SK-N-SH (cell line): ENCODE measurements at regions not wholly inside any gene's neighbourhood (a gene's known extent, or its start where the extent isn't known, plus 50 kb on each side); places are given as distances from the start of the nearest gene placed in this dataset.

Source experiments
- CTCF ChIA-PET: fragments of 300-600, 350-600 bp; formaldehyde crosslinking; extraction: SDS; loops from one replicate; lab custom pipeline; 2021; lab: Yijun Ruan, JAX
- POLR2A ChIA-PET: fragments of 350-600 bp; sonication (Branson Sonifier 250); formaldehyde crosslinking; extraction: SDS; loops from one replicate; lab custom pipeline; 2020; ENCODE audit warnings: antibody characterized with exemption, inconsistent platforms; lab: Yijun Ruan, JAX
- DNase-seq: peaks from one replicate; pipeline ENCODE4 v3.0.0; 2012
- H2AFZ ChIP-seq: fragments of 200-600 bp; sonication (generic); 2 replicates; pipeline ENCODE4 v1.8.1; 2016; ENCODE audit warnings: antibody characterized with exemption, mild to moderate bottlenecking, low read depth
- H3F3A ChIP-seq: fragments of 200-600 bp; sonication (generic); replicated peaks from 2 replicates; pipeline ENCODE3; 2016; ENCODE audit warnings: antibody characterized with exemption, mild to moderate bottlenecking; ENCODE audit not compliant: insufficient read depth
- H3K27ac ChIP-seq, 2 experiments: fragments of 200-500 bp in 1 of 2; fragments of 200-600 bp in 1 of 2; sonication (Bioruptor generic) in 1 of 2; sonication (generic), shearing (Covaris generic) in 1 of 2; 2 replicates each; pipeline versions ENCODE4 v1.5.1 to v1.6.1; 2014 to 2016; ENCODE audit warnings: low read depth in 2 of 2, inconsistent platforms in 1 of 2, low read length in 1 of 2, mild to moderate bottlenecking in 1 of 2, mixed read lengths in 1 of 2
- H3K27me3 ChIP-seq: fragments of 200-600 bp; sonication (generic), shearing (Covaris generic); 2 replicates; pipeline ENCODE4 v1.6.1; 2016; ENCODE audit warnings: mixed run types; ENCODE audit not compliant: insufficient read depth
- H3K36me3 ChIP-seq, 2 experiments: fragments of 200-500 bp in 1 of 2; fragments of 200-600 bp in 1 of 2; sonication (Bioruptor generic) in 1 of 2; sonication (generic) in 1 of 2; replicated peaks in 1 of 2; 2 replicates each; pipeline versions ENCODE3 to v1.5.1; 2014 to 2016; ENCODE audit warnings: low read length in 1 of 2, mild to moderate bottlenecking in 1 of 2; ENCODE audit not compliant: insufficient read depth in 2 of 2, control insufficient read depth in 1 of 2
- H3K4me1 ChIP-seq, 2 experiments: fragments of 200-500 bp in 1 of 2; fragments of 200-600 bp in 1 of 2; sonication (Bioruptor generic) in 1 of 2; sonication (generic), shearing (Covaris generic) in 1 of 2; 2 replicates each; pipeline versions ENCODE4 v1.5.1 to v1.6.1; 2014 to 2016; ENCODE audit warnings: low read depth in 1 of 2, low read length in 1 of 2, mixed run types in 1 of 2; ENCODE audit not compliant: insufficient read depth in 2 of 2, control insufficient read depth in 1 of 2
- H3K4me2 ChIP-seq: fragments of 200-600 bp; sonication (generic), shearing (Covaris generic); 2 replicates; pipeline ENCODE4 v1.6.1; 2017; ENCODE audit warnings: mixed run types
- H3K4me3 ChIP-seq, 2 experiments: fragments of 200-500 bp in 1 of 2; fragments of 200-600 bp in 1 of 2; sonication (Bioruptor generic) in 1 of 2; sonication (generic), shearing (Covaris generic) in 1 of 2; 2 replicates each; pipeline versions ENCODE4 v1.5.1 to v1.8.1; 2014 to 2016; ENCODE audit warnings: low read depth in 2 of 2, inconsistent platforms in 1 of 2, low read length in 1 of 2, mild to moderate bottlenecking in 1 of 2, mixed read lengths in 1 of 2, moderate library complexity in 1 of 2
- H3K79me2 ChIP-seq: fragments of 200-600 bp; sonication (generic); 2 replicates; pipeline ENCODE4 v1.8.1; 2017; ENCODE audit warnings: mild to moderate bottlenecking; ENCODE audit not compliant: insufficient read depth
- H3K9ac ChIP-seq: fragments of 200-600 bp; sonication (generic); 2 replicates; pipeline ENCODE4 v1.6.1; 2017; ENCODE audit warnings: mixed run types
- H3K9me2 ChIP-seq: fragments of 200-600 bp; sonication (generic); 2 replicates; pipeline ENCODE4 v1.6.1; 2017; ENCODE audit warnings: mixed run types
- H3K9me3 ChIP-seq: fragments of 200-600 bp; sonication (generic); 2 replicates; pipeline ENCODE4 v1.6.1; 2017; ENCODE audit warnings: mixed run types, mild to moderate bottlenecking, moderate library complexity
- H4K20me1 ChIP-seq: fragments of 200-600 bp; sonication (generic); 2 replicates; pipeline ENCODE4 v1.6.1; 2017; ENCODE audit warnings: mild to moderate bottlenecking, mixed run types; ENCODE audit not compliant: insufficient read depth
- CHD2 ChIP-seq: fragments of 150-350 bp; IDR thresholded peaks from 2 replicates; pipeline ENCODE4 v1.6.1; 2018; ENCODE audit warnings: low read length; ENCODE audit not compliant: partially characterized antibody
- CTCF ChIP-seq: fragments of 200-600 bp; sonication (generic); IDR thresholded peaks from 2 replicates; pipeline ENCODE4 v1.6.1; 2017; ENCODE audit warnings: antibody characterized with exemption, mild to moderate bottlenecking, moderate library complexity
- ELF1 ChIP-seq: IDR thresholded peaks from 2 replicates; pipeline ENCODE4 v1.4.0; 2012
- FOSL2 ChIP-seq: IDR thresholded peaks from 2 replicates; pipeline ENCODE4 v1.4.0; 2012; ENCODE audit warnings: low read depth, mild to moderate bottlenecking, moderate library complexity, borderline replicate concordance
- GABPA ChIP-seq: IDR thresholded peaks from 2 replicates; pipeline ENCODE4 v1.4.0; 2012; ENCODE audit warnings: low read depth, mild to moderate bottlenecking
- GATA2 ChIP-seq: sonication (generic); formaldehyde crosslinking; IDR thresholded peaks from 2 replicates; pipeline ENCODE4 v1.5.0; 2020; ENCODE audit warnings: mild to moderate bottlenecking, missing genetic modification reagents
- JUND ChIP-seq: IDR thresholded peaks from 2 replicates; pipeline ENCODE4 v1.4.0; 2012
- MEF2A ChIP-seq: IDR thresholded peaks from 2 replicates; pipeline ENCODE4 v1.4.0; 2012; ENCODE audit warnings: low read depth, borderline replicate concordance
- RCOR1 ChIP-seq: fragments of 150-350 bp; IDR thresholded peaks from 2 replicates; pipeline ENCODE4 v1.6.1; 2017; ENCODE audit warnings: antibody characterized with exemption, low read length
- RFX5 ChIP-seq: IDR thresholded peaks from 2 replicates; pipeline ENCODE4 v1.6.1; 2012; ENCODE audit warnings: mild to moderate bottlenecking, improper control_type of control experiment, low read length
- SIN3A ChIP-seq: IDR thresholded peaks from 2 replicates; pipeline ENCODE4 v1.6.1; 2012; ENCODE audit warnings: low read depth, mild to moderate bottlenecking, low read length, moderate library complexity, borderline replicate concordance
- TAF1 ChIP-seq: IDR thresholded peaks from 2 replicates; pipeline ENCODE4 v1.6.1; 2012; ENCODE audit warnings: low read depth, mild to moderate bottlenecking, low read length, moderate library complexity, borderline replicate concordance
- TCF12 ChIP-seq: IDR thresholded peaks from 2 replicates; pipeline ENCODE4 v1.4.0; 2012
- TEAD4 ChIP-seq: IDR thresholded peaks from 2 replicates; pipeline ENCODE4 v1.4.0; 2012; ENCODE audit warnings: mild to moderate bottlenecking, borderline replicate concordance; ENCODE audit not compliant: insufficient read depth
- ZBTB33 ChIP-seq: IDR thresholded peaks from 2 replicates; pipeline ENCODE4 v1.4.0; 2012; ENCODE audit warnings: low read depth, borderline replicate concordance
- TF ChIP-seq, protein P1 (sequence below): IDR thresholded peaks from 2 replicates; pipeline ENCODE4; 2012
- TF ChIP-seq, protein P2 (sequence below): fragments of 150-350 bp; IDR thresholded peaks from 2 replicates; pipeline ENCODE4 v1.6.1; 2016; ENCODE audit warnings: mild to moderate bottlenecking, low read depth, low read length
- TF ChIP-seq, protein P3 (sequence below): IDR thresholded peaks from 2 replicates; pipeline ENCODE4 v1.4.0; 2012; ENCODE audit warnings: low read depth, borderline replicate concordance

DNA sequence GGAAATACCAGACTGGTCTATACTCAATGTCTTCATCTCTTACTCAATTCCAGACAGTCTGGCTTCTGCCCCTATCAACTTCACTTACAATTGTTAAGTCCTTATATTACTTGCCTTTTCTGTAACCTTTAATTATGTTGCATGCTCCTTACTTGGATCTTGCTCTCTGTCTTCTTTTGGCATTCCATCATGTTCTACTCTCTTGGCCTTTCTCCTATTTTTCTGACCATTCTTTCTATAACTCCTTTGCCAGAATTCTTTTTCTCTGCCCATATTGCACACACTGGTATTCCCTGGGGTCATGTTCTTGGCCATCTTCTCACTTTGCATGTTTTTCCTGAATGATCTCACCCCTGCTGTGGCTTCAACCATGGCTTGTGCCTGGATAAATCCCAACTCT lies 209.8 kb upstream of the ZNF462 start:
- Histone ChIP-seq H3K79me2 (no peaks in the 10 kb centered on the region), H3K9me3 (no peaks in the 10 kb centered on the region), H3K27me3 (no peaks in the 10 kb centered on the region), H3K27ac (no peak overlapping the region), H3K4me1 (no peaks in the 10 kb centered on the region), H4K20me1 (no peaks in the 10 kb centered on the region), H3K9ac (no peak overlapping the region), H3F3A (no peaks in the 10 kb centered on the region), H3K9me2 (no peaks in the 10 kb centered on the region), H3K36me3 (no peaks in the 10 kb centered on the region), H3K4me2 (no peak overlapping the region), H3K4me3 (no peak overlapping the region), H2AFZ (no peak overlapping the region)
- TF ChIP-seq GATA2 (CRISPR knock-in tag): no peak
- TF ChIP-seq SIN3A: no peak
- TF ChIP-seq, protein P1, sequence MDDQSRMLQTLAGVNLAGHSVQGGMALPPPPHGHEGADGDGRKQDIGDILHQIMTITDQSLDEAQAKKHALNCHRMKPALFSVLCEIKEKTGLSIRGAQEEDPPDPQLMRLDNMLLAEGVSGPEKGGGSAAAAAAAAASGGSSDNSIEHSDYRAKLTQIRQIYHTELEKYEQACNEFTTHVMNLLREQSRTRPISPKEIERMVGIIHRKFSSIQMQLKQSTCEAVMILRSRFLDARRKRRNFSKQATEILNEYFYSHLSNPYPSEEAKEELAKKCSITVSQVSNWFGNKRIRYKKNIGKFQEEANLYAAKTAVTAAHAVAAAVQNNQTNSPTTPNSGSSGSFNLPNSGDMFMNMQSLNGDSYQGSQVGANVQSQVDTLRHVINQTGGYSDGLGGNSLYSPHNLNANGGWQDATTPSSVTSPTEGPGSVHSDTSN: no peak
- TF ChIP-seq, protein P2, sequence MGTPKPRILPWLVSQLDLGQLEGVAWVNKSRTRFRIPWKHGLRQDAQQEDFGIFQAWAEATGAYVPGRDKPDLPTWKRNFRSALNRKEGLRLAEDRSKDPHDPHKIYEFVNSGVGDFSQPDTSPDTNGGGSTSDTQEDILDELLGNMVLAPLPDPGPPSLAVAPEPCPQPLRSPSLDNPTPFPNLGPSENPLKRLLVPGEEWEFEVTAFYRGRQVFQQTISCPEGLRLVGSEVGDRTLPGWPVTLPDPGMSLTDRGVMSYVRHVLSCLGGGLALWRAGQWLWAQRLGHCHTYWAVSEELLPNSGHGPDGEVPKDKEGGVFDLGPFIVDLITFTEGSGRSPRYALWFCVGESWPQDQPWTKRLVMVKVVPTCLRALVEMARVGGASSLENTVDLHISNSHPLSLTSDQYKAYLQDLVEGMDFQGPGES: no peak
- TF ChIP-seq GABPA: no peak
- TF ChIP-seq RFX5: no peak
- no peak for TF ChIP-seq TEAD4
- TF ChIP-seq TAF1: no peak
- TF ChIP-seq MEF2A: no peak
- TF ChIP-seq CTCF: no peak
- no peak for TF ChIP-seq RCOR1
- TF ChIP-seq, protein P3, sequence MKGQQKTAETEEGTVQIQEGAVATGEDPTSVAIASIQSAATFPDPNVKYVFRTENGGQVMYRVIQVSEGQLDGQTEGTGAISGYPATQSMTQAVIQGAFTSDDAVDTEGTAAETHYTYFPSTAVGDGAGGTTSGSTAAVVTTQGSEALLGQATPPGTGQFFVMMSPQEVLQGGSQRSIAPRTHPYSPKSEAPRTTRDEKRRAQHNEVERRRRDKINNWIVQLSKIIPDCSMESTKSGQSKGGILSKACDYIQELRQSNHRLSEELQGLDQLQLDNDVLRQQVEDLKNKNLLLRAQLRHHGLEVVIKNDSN: no peak
- no peak for TF ChIP-seq ZBTB33
- TF ChIP-seq JUND: no peak
- TF ChIP-seq TCF12: no peak
- TF ChIP-seq ELF1: no peak
- no peak for TF ChIP-seq CHD2
- no peak for TF ChIP-seq FOSL2
- POLR2A ChIA-PET: no interaction called here
- CTCF ChIA-PET: no interaction called here
- no peak for DNase-seq
